ENCODE measurements at regions not wholly inside any gene's neighbourhood (a gene's known extent, or its start where the extent isn't known, plus 50 kb on each side); places are given as distances from the start of the nearest gene placed in this dataset.

DNA sequence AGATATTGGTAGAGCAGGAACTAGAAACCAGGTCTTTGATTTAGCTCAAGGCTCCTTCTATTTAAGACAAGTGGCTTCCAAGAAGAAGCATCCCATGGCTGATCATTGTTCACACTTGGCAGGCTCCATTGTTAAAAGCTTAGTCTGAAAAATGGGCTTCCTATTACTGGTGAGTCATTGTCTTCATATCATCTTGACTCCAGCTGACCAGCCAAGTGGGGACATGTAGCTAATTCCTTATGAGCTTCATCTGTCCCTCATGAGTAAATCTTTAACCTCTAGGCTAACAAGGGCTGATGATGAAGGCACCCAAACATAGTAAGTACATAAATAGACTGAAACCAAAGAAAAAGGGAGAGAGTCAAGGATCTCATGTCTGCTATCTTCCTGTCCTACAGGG lies 530.3 kb upstream of the KLF4 start:
- TF ChIP-seq, protein P1, sequence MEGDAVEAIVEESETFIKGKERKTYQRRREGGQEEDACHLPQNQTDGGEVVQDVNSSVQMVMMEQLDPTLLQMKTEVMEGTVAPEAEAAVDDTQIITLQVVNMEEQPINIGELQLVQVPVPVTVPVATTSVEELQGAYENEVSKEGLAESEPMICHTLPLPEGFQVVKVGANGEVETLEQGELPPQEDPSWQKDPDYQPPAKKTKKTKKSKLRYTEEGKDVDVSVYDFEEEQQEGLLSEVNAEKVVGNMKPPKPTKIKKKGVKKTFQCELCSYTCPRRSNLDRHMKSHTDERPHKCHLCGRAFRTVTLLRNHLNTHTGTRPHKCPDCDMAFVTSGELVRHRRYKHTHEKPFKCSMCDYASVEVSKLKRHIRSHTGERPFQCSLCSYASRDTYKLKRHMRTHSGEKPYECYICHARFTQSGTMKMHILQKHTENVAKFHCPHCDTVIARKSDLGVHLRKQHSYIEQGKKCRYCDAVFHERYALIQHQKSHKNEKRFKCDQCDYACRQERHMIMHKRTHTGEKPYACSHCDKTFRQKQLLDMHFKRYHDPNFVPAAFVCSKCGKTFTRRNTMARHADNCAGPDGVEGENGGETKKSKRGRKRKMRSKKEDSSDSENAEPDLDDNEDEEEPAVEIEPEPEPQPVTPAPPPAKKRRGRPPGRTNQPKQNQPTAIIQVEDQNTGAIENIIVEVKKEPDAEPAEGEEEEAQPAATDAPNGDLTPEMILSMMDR (conservative IDR thresholded peaks at IDR 0.05 in 1 of 2, IDR thresholded peaks at IDR 0.05 in 1 of 2; ENCODE audit: extremely low read depth in 1 of 2, insufficient read depth in 1 of 2, low read depth in 1 of 2, low read length in 2 of 2) = no peak
- TF ChIP-seq EZH2 (IDR thresholded peaks at IDR 0.05; ENCODE audit: borderline replicate concordance, low read length) = no peak
